PFSK-1 (cell line): ENCODE measurements at regions not wholly inside any gene's neighbourhood (a gene's known extent, or its start where the extent isn't known, plus 50 kb on each side); places are given as distances from the start of the nearest gene placed in this dataset.

Experiments used
- FOXP2 ChIP-seq: optimal IDR thresholded peaks from 2 replicates; pipeline ENCODE3; 2011; ENCODE audit warnings: borderline replicate concordance, control low read depth, inconsistent platforms; ENCODE audit not compliant: insufficient read depth; ENCODE audit errors: extremely low read length, extremely low read depth
- POLR2AphosphoS5 ChIP-seq: IDR thresholded peaks from 2 replicates; pipeline ENCODE4 v1.6.1; 2012; ENCODE audit warnings: low read depth, mild to moderate bottlenecking, control low read depth, low read length, moderate library complexity
- REST ChIP-seq, 2 experiments: IDR thresholded peaks; 2 replicates each; pipeline versions ENCODE4 v1.6.1 to v1.8.0; 2011 to 2012; ENCODE audit warnings: low read depth in 2 of 2, low read length in 2 of 2, control low read depth in 1 of 2, inconsistent platforms in 1 of 2, mild to moderate bottlenecking in 1 of 2, moderate library complexity in 1 of 2; ENCODE audit not compliant: insufficient read depth in 1 of 2
- SIN3A ChIP-seq: IDR thresholded peaks from 2 replicates; pipeline ENCODE4 v1.6.1; 2012; ENCODE audit warnings: mild to moderate bottlenecking, low read length, moderate library complexity, borderline replicate concordance; ENCODE audit not compliant: insufficient read depth
- TAF1 ChIP-seq: IDR thresholded peaks from 2 replicates; pipeline ENCODE4 v1.6.1; 2012; ENCODE audit warnings: low read length, control low read depth, borderline replicate concordance; ENCODE audit not compliant: insufficient read depth

- TF ChIP-seq SIN3A (no peak), REST (IDR thresholded peaks at IDR 0.05; ENCODE audit: insufficient read depth in 1 of 2, low read depth in 2 of 2, low read length in 2 of 2) (no peak), FOXP2 (no peak), TAF1 (no peak), POLR2AphosphoS5 (no peak)
Measured at GRCh38 chr18:61237529-61237928, 95.7 kb upstream of the CDH20 start.

GRCh38 chr18:61239051-61239450, 94.2 kb upstream of the CDH20 start:
- TF ChIP-seq POLR2AphosphoS5 (no peak), TAF1 (no peak), SIN3A (no peak), FOXP2 (no peak), REST (IDR thresholded peaks at IDR 0.05; ENCODE audit: insufficient read depth in 1 of 2, low read depth in 2 of 2, low read length in 2 of 2) (no peak)

GRCh38 chr18:61241260-61241853, 91.9 kb upstream of the CDH20 start:
- TF ChIP-seq POLR2AphosphoS5, result no peak
- TF ChIP-seq FOXP2, result no peak
- TF ChIP-seq TAF1, result no peak
- no peak for TF ChIP-seq REST (IDR thresholded peaks at IDR 0.05; ENCODE audit: insufficient read depth in 1 of 2, low read depth in 2 of 2, low read length in 2 of 2)
- no peak for TF ChIP-seq SIN3A

GRCh38 chr18:61244632-61245031, 88.6 kb upstream of the CDH20 start:
- TF ChIP-seq REST (IDR thresholded peaks at IDR 0.05; ENCODE audit: insufficient read depth in 1 of 2, low read depth in 2 of 2, low read length in 2 of 2), result no peak
- no peak for TF ChIP-seq SIN3A
- no peak for TF ChIP-seq FOXP2
- TF ChIP-seq POLR2AphosphoS5, result no peak
- no peak for TF ChIP-seq TAF1
